ENCODE measurements at regions not wholly inside any gene's neighbourhood (a gene's known extent, or its start where the extent isn't known, plus 50 kb on each side); places are given as distances from the start of the nearest gene placed in this dataset.

DNA sequence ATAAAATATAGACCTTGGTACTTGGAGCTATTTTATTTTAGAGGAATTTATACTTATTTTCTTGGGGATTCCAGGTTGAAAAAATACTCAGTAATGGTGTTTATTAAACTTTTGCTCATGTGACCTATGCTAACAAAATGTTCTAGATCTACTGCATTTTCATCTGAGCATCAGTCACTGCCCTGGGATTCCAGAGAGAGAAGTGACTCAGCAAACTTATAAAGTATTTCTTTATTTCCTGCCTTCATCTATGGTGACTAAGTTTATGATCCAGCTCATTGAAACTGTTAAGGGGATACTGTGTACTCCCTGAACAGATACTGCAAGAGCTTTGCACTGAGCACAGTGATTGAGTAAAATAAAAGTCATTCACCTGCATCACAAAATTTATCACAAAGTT lies 298.5 kb upstream of the CDH18 start (continued):
- TF ChIP-seq EGR1 (IDR thresholded peaks at IDR 0.05; ENCODE audit: low read depth in 2 of 2) (no peak), FOXA1 (IDR thresholded peaks at IDR 0.05) (no peak), YY1 (IDR thresholded peaks at IDR 0.05) (no peak)
- TF ChIP-seq, protein P1, sequence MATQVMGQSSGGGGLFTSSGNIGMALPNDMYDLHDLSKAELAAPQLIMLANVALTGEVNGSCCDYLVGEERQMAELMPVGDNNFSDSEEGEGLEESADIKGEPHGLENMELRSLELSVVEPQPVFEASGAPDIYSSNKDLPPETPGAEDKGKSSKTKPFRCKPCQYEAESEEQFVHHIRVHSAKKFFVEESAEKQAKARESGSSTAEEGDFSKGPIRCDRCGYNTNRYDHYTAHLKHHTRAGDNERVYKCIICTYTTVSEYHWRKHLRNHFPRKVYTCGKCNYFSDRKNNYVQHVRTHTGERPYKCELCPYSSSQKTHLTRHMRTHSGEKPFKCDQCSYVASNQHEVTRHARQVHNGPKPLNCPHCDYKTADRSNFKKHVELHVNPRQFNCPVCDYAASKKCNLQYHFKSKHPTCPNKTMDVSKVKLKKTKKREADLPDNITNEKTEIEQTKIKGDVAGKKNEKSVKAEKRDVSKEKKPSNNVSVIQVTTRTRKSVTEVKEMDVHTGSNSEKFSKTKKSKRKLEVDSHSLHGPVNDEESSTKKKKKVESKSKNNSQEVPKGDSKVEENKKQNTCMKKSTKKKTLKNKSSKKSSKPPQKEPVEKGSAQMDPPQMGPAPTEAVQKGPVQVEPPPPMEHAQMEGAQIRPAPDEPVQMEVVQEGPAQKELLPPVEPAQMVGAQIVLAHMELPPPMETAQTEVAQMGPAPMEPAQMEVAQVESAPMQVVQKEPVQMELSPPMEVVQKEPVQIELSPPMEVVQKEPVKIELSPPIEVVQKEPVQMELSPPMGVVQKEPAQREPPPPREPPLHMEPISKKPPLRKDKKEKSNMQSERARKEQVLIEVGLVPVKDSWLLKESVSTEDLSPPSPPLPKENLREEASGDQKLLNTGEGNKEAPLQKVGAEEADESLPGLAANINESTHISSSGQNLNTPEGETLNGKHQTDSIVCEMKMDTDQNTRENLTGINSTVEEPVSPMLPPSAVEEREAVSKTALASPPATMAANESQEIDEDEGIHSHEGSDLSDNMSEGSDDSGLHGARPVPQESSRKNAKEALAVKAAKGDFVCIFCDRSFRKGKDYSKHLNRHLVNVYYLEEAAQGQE (IDR thresholded peaks at IDR 0.05), result no peak

DNA sequence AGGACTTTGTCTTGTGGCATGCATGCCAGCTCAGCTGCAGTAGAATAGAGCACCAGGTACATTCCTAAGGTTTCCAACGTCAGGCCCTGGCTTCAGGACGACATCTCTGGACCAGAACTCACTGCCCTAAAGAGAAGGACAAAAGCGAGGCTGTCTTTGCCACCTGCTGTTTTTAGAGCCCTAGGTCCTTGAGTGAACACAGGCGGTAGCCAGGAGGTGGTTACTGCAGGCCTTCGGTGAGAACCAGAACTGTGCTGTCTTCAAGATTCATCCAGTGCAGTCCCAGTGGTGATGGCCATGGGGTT lies 288.9 kb upstream of the CDH18 start:
- H3K36me3 ChIP-seq (ENCODE audit: control insufficient read depth in 4 of 4, insufficient read depth in 3 of 4, low read depth in 1 of 4, low read length in 3 of 4), result no peaks in the 10 kb centered on the region
- H3K9ac ChIP-seq (ENCODE audit: low read depth in 1 of 2, low read length in 2 of 2), result no peak overlapping the region
- H3K27ac ChIP-seq (ENCODE audit: low read depth in 1 of 2, low read length in 2 of 2), result no peak overlapping the region
- no peak for TF ChIP-seq SP1 (IDR thresholded peaks at IDR 0.05)
- TF ChIP-seq, protein P2, sequence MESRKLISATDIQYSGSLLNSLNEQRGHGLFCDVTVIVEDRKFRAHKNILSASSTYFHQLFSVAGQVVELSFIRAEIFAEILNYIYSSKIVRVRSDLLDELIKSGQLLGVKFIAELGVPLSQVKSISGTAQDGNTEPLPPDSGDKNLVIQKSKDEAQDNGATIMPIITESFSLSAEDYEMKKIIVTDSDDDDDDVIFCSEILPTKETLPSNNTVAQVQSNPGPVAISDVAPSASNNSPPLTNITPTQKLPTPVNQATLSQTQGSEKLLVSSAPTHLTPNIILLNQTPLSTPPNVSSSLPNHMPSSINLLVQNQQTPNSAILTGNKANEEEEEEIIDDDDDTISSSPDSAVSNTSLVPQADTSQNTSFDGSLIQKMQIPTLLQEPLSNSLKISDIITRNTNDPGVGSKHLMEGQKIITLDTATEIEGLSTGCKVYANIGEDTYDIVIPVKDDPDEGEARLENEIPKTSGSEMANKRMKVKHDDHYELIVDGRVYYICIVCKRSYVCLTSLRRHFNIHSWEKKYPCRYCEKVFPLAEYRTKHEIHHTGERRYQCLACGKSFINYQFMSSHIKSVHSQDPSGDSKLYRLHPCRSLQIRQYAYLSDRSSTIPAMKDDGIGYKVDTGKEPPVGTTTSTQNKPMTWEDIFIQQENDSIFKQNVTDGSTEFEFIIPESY (IDR thresholded peaks at IDR 0.05), result no peak
- no peak for TF ChIP-seq TAF1 (conservative IDR thresholded peaks at IDR 0.05)
- TF ChIP-seq YY1 (IDR thresholded peaks at IDR 0.05), result no peak
- TF ChIP-seq, protein P3, sequence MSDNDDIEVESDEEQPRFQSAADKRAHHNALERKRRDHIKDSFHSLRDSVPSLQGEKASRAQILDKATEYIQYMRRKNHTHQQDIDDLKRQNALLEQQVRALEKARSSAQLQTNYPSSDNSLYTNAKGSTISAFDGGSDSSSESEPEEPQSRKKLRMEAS (IDR thresholded peaks at IDR 0.05), result no peak
- no peak for TF ChIP-seq RXRA (IDR thresholded peaks at IDR 0.05)
- no peak for TF ChIP-seq HNF4A (conservative IDR thresholded peaks at IDR 0.05)
- TF ChIP-seq, protein P4, sequence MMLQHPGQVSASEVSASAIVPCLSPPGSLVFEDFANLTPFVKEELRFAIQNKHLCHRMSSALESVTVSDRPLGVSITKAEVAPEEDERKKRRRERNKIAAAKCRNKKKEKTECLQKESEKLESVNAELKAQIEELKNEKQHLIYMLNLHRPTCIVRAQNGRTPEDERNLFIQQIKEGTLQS (IDR thresholded peaks at IDR 0.05), result no peak
- TF ChIP-seq RAD21 (IDR thresholded peaks at IDR 0.05), result no peak
- no peak for TF ChIP-seq HNF4G (IDR thresholded peaks at IDR 0.05)
- TF ChIP-seq, protein P1 (IDR thresholded peaks at IDR 0.05), result no peak
- no peak for TF ChIP-seq EGR1 (IDR thresholded peaks at IDR 0.05; ENCODE audit: low read depth in 2 of 2)
- no peak for TF ChIP-seq JUND (IDR thresholded peaks at IDR 0.05)
- no peak for TF ChIP-seq GABPA (IDR thresholded peaks at IDR 0.05 in 1 of 2, conservative IDR thresholded peaks at IDR 0.05 in 1 of 2)
- TF ChIP-seq FOXA1 (IDR thresholded peaks at IDR 0.05), result no peak
- peaks cover 3 to 12% (median 6%) of the 10 kb centered on the region in 4 donors for H3K9me3 ChIP-seq (ENCODE audit: control insufficient read depth in 4 of 4, low read length in 3 of 4)
- no peak overlapping the region for H3K4me3 ChIP-seq (ENCODE audit: low read depth in 1 of 3, low read length in 3 of 3)
- H3K4me1 ChIP-seq (ENCODE audit: control insufficient read depth in 4 of 4, insufficient read depth in 4 of 4, low read length in 3 of 4), result no peaks in the 10 kb centered on the region
- no peaks in the 10 kb centered on the region for H3K27me3 ChIP-seq (ENCODE audit: control insufficient read depth in 4 of 4, insufficient read depth in 4 of 4, low read length in 3 of 4)
- no peak for DNase-seq (ENCODE audit: low spot score)
- WGBS, result 74% methylated on average over 5 of the region's 5 CpGs
